ENCODE measurements at regions not wholly inside any gene's neighbourhood (a gene's known extent, or its start where the extent isn't known, plus 50 kb on each side); places are given as distances from the start of the nearest gene placed in this dataset.

- TF ChIP-seq CTCF (IDR thresholded peaks at IDR 0.05; ENCODE audit: borderline replicate concordance, extremely low read depth, low read length, poor library complexity, severe bottlenecking) (no peak), EZH2 (IDR thresholded peaks at IDR 0.05; ENCODE audit: borderline replicate concordance, low read depth, low read length, severe bottlenecking) (no peak)
Observed at GRCh38 chr3:5302661-5303060, 115.2 kb downstream of the EDEM1 start.

All from DND-41 (cell line).